Muscle of arm (tissue), 1 donor: ENCODE measurements at regions not wholly inside any gene's neighbourhood (a gene's known extent, or its start where the extent isn't known, plus 50 kb on each side); places are given as distances from the start of the nearest gene placed in this dataset.

Source experiments
- DNase-seq: peaks from one replicate; pipeline ENCODE4 v3.0.0-alpha.2; 2013

GRCh38 chr4:130485371-130485770, 1389.4 kb downstream of the C4orf33 start:
- DNase-seq = no peak

DNA sequence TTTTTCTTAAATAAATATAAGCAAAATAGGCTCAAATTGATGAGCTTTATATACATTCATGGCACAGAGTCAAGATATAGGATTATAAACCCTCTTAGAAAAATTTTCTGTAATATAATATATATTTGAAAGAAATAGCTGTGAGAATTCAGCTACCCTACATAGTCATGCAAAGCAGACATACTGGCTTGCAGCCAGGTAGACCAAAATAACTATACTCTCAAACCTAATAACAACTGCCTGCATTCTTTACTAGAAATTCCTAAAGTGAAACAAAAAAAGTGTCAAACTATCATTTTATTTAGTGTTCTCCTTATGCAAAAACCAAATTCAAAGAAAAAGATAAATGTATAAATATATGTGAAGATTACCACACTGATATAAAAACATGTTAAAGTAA, 1390.2 kb downstream of the C4orf33 start:
- DNase-seq = peak; percentile 25

DNA sequence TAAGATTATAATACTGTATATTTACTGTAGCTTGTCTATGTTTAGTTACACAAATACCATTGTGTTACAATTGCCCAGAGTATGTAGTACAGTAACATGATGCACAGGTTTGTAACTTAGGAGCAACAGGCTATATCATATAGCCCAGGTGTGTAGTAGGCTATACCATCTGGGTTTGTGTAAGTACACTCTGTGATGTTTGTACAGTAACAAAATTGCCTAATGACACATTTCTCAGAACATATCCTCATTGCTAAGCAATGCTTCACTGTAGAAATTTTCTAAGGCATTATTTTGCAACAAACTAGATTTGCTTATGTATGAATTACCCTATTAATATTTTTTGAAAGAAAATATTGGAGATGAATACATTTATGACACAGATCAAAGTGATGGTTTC, 1390.9 kb downstream of the C4orf33 start:
- no peak for DNase-seq

GRCh38 chr4:130510661-130511060, 1414.7 kb downstream of the C4orf33 start:
- DNase-seq = no peak

- DNase-seq = no peak
These were observed 1415.8 kb downstream of the C4orf33 start for GRCh38 chr4:130511776-130512175.

DNA sequence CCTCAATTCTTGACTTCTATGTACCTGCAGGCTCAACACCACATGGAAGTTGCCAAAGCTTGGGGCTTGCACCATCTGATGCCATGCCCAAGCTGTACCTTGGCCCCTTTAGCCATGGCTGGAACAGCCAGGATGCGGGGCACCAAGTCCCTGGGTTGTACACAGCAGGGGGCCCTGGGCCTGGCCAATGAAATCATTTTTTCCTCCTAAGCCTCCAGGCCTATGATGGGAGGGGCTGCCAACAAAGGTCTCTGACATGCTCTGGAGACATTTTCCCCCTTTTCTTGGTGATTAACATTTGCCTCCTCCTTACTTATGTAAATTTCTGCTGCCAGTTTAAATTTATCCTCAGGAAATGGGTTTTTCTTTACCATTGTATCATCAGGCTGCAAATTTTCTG, 1428.1 kb downstream of the C4orf33 start:
- no peak for DNase-seq

DNA sequence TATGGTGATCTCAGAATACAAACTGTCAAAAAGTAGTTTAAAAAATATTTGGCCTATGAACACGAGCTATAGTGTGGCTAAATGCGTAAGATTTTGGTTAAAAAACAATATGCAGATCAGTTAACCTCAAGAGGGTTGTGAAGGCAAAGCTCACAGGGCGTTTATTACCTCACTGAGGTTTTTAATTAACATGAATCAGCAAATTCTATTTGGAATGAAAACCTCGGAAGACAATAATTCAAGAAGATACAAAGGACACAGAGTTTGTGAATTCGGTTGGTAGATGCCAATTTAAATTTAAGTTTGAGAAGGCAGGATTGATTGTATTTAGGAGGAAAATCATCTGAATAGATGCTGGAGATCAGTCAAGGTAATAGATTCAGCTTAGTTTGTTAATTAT, 1434.6 kb downstream of the C4orf33 start:
- DNase-seq = no peak

GRCh38 chr4:130534651-130535050, 1438.7 kb downstream of the C4orf33 start:
- DNase-seq = no peak

GRCh38 chr4:130542953-130543352, 1447.0 kb downstream of the C4orf33 start:
- no peak for DNase-seq

DNA sequence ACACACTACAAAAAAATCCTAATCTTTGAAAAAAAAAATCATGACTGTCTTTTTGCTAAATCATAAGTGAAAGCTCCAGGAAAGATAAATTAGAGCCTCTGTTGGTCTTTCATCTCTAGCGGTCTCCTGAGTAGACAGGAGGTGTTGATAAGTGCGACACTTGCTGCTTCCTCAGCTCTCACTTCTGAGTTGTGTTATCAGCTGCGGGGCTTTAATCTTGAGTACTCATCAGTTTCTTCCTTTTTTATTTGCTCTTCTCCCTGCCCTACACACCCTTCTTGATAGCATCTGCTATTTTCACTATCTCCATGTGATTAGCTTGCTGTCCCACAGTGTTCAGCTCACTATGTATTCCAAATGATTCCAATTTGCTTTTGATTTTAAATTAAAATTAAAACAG, 1449.2 kb downstream of the C4orf33 start:
- DNase-seq = no peak

DNA sequence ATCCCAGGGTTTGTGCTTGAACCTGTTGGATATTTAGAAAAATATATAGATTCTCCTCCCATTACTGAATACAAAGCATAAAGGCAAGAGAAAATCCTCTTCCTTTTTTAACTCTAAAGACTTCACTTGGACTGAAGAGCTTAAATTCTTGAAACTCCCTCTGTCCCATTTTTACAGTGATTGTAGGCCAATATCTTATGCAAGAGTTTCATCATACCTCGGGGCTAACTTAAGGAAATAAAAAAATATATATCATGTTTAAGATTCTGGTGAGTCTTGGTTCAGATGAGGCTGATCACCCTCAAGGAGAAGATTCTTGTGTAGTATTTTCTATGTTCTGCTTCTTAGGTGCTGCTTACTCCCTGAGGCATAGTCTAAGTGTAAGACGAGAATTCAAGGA, 1449.6 kb downstream of the C4orf33 start:
- DNase-seq = no peak

- DNase-seq = no peak
These were observed 1463.3 kb downstream of the C4orf33 start for GRCh38 chr4:130559268-130559667.

DNA sequence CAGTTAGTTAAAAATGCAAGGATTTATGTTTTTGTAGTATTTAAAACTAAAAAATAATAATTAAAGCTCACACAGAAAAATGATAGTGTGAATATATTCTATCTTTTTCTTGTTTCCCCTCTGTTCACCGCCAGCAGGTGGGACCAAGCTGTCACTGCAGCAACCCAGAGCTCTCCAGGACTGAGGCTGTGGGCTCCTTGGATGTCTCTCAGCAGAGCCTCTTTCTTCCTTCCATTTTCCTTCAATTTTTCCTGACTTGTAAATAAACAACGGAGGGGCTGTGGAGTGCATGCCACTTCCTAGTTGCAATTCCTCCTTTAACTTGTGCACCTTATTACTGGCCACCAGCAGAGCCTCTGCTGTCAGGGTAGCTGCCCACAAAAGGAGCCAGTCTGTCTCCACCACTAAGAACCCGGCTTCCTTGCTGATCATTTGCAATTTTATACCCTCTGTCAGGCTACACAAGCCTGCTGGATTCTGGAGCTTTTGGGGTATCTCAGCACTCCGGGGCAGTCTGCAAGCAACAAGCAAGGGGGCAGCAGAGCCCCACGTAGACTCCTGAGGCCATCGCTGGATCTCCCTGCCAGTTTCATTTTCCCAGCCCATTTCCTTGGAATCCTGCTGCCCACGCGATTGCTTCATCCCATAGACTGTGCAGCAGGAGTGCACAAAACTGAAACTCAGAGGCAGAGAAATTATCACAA, 1467.4 kb downstream of the C4orf33 start:
- DNase-seq = peak; percentile 33

- no peak for DNase-seq
These were observed 1468.0 kb downstream of the C4orf33 start for GRCh38 chr4:130563889-130564418.

GRCh38 chr4:130568746-130569145, 1472.8 kb downstream of the C4orf33 start:
- no peak for DNase-seq

DNA sequence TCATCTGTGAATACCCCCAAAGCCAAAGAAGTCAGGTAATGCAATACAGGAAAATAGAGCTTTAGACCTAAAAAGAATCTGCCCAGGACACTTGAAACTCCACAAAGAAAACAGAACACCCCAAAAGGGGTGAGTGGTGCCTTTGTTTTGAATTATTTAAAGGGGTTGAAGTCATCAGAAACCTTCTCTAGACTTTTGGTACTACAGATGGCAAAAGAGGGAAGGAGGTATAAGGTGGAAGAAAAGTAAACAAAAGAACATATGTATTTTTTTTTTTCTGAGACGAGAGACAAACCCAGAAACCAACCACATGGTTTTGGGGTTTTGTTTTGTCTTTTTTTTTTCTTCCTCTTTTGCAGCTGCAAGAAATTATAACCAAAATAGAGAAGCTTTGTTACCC, 1477.8 kb downstream of the C4orf33 start:
- no peak for DNase-seq

- no peak for DNase-seq
These were observed 1478.3 kb downstream of the C4orf33 start for GRCh38 chr4:130574215-130574614.

GRCh38 chr4:130576218-130576617, 1480.3 kb downstream of the C4orf33 start:
- no peak for DNase-seq

- no peak for DNase-seq
These were observed 1495.1 kb downstream of the C4orf33 start for GRCh38 chr4:130591091-130591490.

GRCh38 chr4:130600706-130601105, 1504.8 kb downstream of the C4orf33 start:
- no peak for DNase-seq

DNA sequence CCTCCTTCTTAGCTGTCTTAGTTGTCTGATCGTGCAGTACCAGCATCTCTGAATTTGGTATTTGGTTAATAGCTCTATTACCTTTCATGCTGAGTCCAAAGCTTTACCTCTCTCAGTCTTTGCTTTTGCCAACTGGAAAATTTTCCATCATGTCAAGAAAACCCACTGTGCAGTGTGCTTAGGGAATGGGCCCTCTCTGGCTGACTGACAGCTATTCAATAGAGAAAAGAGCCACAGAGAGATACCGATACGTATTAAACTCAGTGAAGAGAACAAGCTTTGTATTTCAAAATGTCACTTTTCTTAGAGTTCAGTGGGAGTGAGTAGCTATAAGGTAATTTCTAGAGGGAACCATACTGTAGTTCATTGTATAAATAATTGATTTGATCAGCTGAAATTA, 1507.1 kb downstream of the C4orf33 start:
- no peak for DNase-seq

DNA sequence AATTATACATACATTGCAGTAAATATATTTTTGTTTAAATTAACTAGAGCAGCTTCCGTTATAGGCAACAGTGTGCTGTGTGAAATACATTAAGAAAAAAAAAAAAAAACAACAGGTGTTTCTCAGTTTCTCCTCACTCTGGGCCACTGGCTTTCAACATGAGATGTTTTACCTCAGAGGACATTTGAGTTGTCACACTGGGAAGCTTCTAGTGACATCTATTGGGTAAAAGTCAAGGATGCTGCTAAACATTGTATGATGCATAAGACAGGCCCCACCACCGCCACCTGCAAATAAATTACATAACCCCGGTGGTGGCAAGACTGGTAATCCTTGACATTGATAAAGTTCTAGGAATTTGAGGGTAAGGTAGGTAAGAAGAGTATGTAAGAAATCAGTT, 1512.2 kb downstream of the C4orf33 start:
- DNase-seq = no peak

- DNase-seq = no peak
These were observed 1532.6 kb downstream of the C4orf33 start for GRCh38 chr4:130628531-130628930.
